ENCODE measurements at regions not wholly inside any gene's neighbourhood (a gene's known extent, or its start where the extent isn't known, plus 50 kb on each side); places are given as distances from the start of the nearest gene placed in this dataset.

- peaks cover 10% of the 10 kb centered on the region; the same call in 1 of the 2 replicates for H3K4me1 ChIP-seq (ENCODE audit: insufficient read depth, low read length)
- H3K36me3 ChIP-seq (ENCODE audit: insufficient read depth, low read depth, low read length): no peaks in the 10 kb centered on the region
- H3K9me3 ChIP-seq (ENCODE audit: insufficient read depth, low read depth, low read length): no peaks in the 10 kb centered on the region
- H3K4me3 ChIP-seq (ENCODE audit: low read length): no peak overlapping the region
- H3K27ac ChIP-seq (ENCODE audit: low read length): no peak overlapping the region
- no peak overlapping the region for H3K9ac ChIP-seq (ENCODE audit: low read depth, low read length)
- H3K27me3 ChIP-seq (ENCODE audit: insufficient read depth, low read length): peaks cover 15% of the 10 kb centered on the region
These were observed 189.2 kb downstream of the TBXT start for GRCh38 chr6:165978476-165978875.

GRCh38 chr6:165976684-165977083, 191.0 kb downstream of the TBXT start:
- Histone ChIP-seq H3K9ac (ENCODE audit: low read depth, low read length) (no peak overlapping the region), H3K4me3 (ENCODE audit: low read length) (no peak overlapping the region), H3K4me1 (ENCODE audit: insufficient read depth, low read length) (peaks cover 10% of the 10 kb centered on the region; the same call in 1 of the 2 replicates), H3K27me3 (ENCODE audit: insufficient read depth, low read length) (peaks cover 5% of the 10 kb centered on the region), H3K36me3 (ENCODE audit: insufficient read depth, low read depth, low read length) (no peaks in the 10 kb centered on the region), H3K27ac (ENCODE audit: low read length) (no peak overlapping the region), H3K9me3 (ENCODE audit: insufficient read depth, low read depth, low read length) (no peaks in the 10 kb centered on the region)

- Histone ChIP-seq H3K9ac (ENCODE audit: low read depth, low read length) (no peak overlapping the region), H3K27me3 (ENCODE audit: insufficient read depth, low read length) (no peaks in the 10 kb centered on the region), H3K9me3 (ENCODE audit: insufficient read depth, low read depth, low read length) (no peaks in the 10 kb centered on the region), H3K4me3 (ENCODE audit: low read length) (no peak overlapping the region), H3K4me1 (ENCODE audit: insufficient read depth, low read length) (no peaks in the 10 kb centered on the region), H3K27ac (ENCODE audit: low read length) (no peak overlapping the region), H3K36me3 (ENCODE audit: insufficient read depth, low read depth, low read length) (no peaks in the 10 kb centered on the region)
These were observed 192.8 kb downstream of the TBXT start for GRCh38 chr6:165974817-165975216.

DNA sequence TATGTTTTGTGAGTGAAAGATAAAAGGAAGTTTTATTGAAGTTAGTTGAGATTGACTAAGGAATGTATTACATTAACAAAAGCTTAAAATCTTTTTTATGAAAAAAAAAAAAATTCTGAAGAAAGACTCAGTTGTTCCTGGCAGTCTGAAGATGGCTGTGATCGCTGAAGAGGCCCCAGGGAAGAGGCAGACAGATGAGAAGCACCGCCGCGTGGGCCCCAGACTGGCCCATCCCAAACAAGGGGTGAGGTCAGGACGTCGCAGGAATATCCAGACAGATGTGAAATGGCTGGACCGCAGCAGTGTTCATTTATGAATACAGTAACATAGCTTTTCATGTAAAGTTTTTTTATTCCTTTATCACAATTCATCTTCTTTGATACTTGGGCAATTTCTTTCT, 194.2 kb downstream of the TBXT start:
- Histone ChIP-seq H3K36me3 (ENCODE audit: insufficient read depth, low read depth, low read length) (no peaks in the 10 kb centered on the region), H3K9me3 (ENCODE audit: insufficient read depth, low read depth, low read length) (no peaks in the 10 kb centered on the region), H3K27ac (ENCODE audit: low read length) (no peak overlapping the region), H3K27me3 (ENCODE audit: insufficient read depth, low read length) (no peaks in the 10 kb centered on the region), H3K4me1 (ENCODE audit: insufficient read depth, low read length) (no peaks in the 10 kb centered on the region), H3K4me3 (ENCODE audit: low read length) (no peak overlapping the region), H3K9ac (ENCODE audit: low read depth, low read length) (no peak overlapping the region)

DNA sequence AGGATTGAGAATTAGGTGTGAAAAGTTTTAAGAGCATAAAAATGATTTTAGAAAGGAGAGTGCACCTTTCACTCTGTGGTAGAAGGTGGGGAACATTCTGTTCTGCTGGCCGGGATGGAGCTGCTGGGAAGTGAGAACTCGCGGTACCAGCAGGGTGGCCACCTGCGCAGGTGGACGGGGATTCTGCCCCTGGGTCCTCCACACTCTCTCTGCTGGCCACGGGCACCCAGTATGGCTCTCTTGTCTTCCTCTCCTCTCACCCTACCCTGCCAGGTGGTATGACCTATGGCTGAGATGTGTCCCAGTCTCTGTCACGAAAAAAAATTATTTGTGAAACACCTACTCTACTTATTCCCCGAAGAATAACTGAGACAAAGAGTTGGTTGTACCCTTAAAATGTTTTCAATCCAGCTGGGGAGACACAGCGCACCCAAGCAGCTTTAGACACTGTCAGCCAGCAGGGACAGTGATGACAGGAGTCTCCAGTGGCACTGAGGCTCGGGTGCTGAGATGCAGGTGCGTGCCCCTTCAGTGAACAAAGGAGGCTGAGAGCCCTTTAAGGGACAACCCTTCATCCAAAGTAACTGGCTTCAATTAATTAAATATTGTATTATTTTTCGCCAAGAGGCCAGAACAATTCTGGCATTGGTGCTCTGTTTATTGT, 195.4 kb downstream of the TBXT start:
- H3K27ac ChIP-seq (ENCODE audit: low read length): no peak overlapping the region
- no peak overlapping the region for H3K9ac ChIP-seq (ENCODE audit: low read depth, low read length)
- no peaks in the 10 kb centered on the region for H3K27me3 ChIP-seq (ENCODE audit: insufficient read depth, low read length)
- H3K36me3 ChIP-seq (ENCODE audit: insufficient read depth, low read depth, low read length): no peaks in the 10 kb centered on the region
- no peak overlapping the region for H3K4me3 ChIP-seq (ENCODE audit: low read length)
- H3K9me3 ChIP-seq (ENCODE audit: insufficient read depth, low read depth, low read length): no peaks in the 10 kb centered on the region
- H3K4me1 ChIP-seq (ENCODE audit: insufficient read depth, low read length): no peaks in the 10 kb centered on the region

- Histone ChIP-seq H3K27ac (ENCODE audit: low read length) (no peak overlapping the region), H3K4me3 (ENCODE audit: low read length) (no peak overlapping the region), H3K4me1 (ENCODE audit: insufficient read depth, low read length) (no peaks in the 10 kb centered on the region), H3K36me3 (ENCODE audit: insufficient read depth, low read depth, low read length) (no peaks in the 10 kb centered on the region), H3K27me3 (ENCODE audit: insufficient read depth, low read length) (no peaks in the 10 kb centered on the region), H3K9ac (ENCODE audit: low read depth, low read length) (no peak overlapping the region), H3K9me3 (ENCODE audit: insufficient read depth, low read depth, low read length) (no peaks in the 10 kb centered on the region)
These were observed 196.4 kb downstream of the TBXT start for GRCh38 chr6:165971202-165971601.

GRCh38 chr6:165970001-165970400, 197.7 kb downstream of the TBXT start:
- Histone ChIP-seq H3K27ac (ENCODE audit: low read length) (no peak overlapping the region), H3K9me3 (ENCODE audit: insufficient read depth, low read depth, low read length) (no peaks in the 10 kb centered on the region), H3K4me1 (ENCODE audit: insufficient read depth, low read length) (no peaks in the 10 kb centered on the region), H3K27me3 (ENCODE audit: insufficient read depth, low read length) (no peaks in the 10 kb centered on the region), H3K36me3 (ENCODE audit: insufficient read depth, low read depth, low read length) (no peaks in the 10 kb centered on the region), H3K9ac (ENCODE audit: low read depth, low read length) (no peak overlapping the region), H3K4me3 (ENCODE audit: low read length) (no peak overlapping the region)

DNA sequence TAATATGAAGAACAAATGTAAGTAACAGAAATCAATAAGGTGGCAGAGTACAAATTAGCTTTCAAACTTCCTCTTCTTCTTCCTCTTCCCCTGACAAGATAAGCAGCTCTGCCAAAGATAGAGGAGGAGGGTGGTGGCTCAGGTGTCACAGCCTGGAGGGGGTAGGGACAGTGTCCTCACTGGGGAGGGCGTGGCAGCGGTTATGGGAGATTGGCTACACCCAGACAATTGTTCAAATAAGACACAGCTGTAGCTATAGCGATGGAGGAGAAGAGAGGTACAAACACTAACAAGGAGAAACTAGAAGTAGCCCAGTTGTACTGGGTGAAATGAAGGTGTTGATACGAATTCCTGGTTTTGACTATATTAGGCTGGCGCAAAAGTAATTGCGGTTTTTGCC, 198.5 kb downstream of the TBXT start:
- H3K27me3 ChIP-seq (ENCODE audit: insufficient read depth, low read length): no peaks in the 10 kb centered on the region
- no peak overlapping the region for H3K9ac ChIP-seq (ENCODE audit: low read depth, low read length)
- no peak overlapping the region for H3K27ac ChIP-seq (ENCODE audit: low read length)
- H3K4me1 ChIP-seq (ENCODE audit: insufficient read depth, low read length): no peaks in the 10 kb centered on the region
- no peaks in the 10 kb centered on the region for H3K9me3 ChIP-seq (ENCODE audit: insufficient read depth, low read depth, low read length)
- no peaks in the 10 kb centered on the region for H3K36me3 ChIP-seq (ENCODE audit: insufficient read depth, low read depth, low read length)
- no peak overlapping the region for H3K4me3 ChIP-seq (ENCODE audit: low read length)

DNA sequence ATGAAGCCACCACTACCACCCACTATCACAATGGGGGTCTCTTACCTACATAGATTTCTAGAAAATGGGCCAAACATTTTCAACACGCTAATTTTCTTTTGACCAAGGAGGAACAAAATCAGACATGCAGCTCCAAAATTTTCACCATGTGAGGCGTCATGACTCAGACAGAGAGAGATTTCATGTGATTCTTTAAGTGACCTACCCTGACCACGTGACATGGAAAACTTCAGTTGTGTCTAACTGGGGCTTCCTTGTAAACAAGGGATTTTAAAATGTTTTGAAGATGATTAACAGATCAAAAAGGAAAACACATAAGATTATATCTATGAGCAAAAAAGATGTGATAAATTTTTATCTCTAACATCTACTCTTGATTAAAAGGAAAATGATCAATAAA, 199.2 kb downstream of the TBXT start:
- H3K27me3 ChIP-seq (ENCODE audit: insufficient read depth, low read length): no peaks in the 10 kb centered on the region
- no peak overlapping the region for H3K9ac ChIP-seq (ENCODE audit: low read depth, low read length)

GRCh38 chr6:165967810-165968407, 199.7 kb downstream of the TBXT start:
- H3K36me3 ChIP-seq (ENCODE audit: insufficient read depth, low read depth, low read length): no peaks in the 10 kb centered on the region
- no peak overlapping the region for H3K9ac ChIP-seq (ENCODE audit: low read depth, low read length)
- H3K4me1 ChIP-seq (ENCODE audit: insufficient read depth, low read length): no peaks in the 10 kb centered on the region
- H3K9me3 ChIP-seq (ENCODE audit: insufficient read depth, low read depth, low read length): no peaks in the 10 kb centered on the region
- H3K27ac ChIP-seq (ENCODE audit: low read length): no peak overlapping the region
- no peak overlapping the region for H3K4me3 ChIP-seq (ENCODE audit: low read length)
- H3K27me3 ChIP-seq (ENCODE audit: insufficient read depth, low read length): no peaks in the 10 kb centered on the region

More for the DNA sequence above, 199.2 kb downstream of the TBXT start:
- H3K36me3 ChIP-seq (ENCODE audit: insufficient read depth, low read depth, low read length): no peaks in the 10 kb centered on the region
- no peaks in the 10 kb centered on the region for H3K9me3 ChIP-seq (ENCODE audit: insufficient read depth, low read depth, low read length)
- H3K4me1 ChIP-seq (ENCODE audit: insufficient read depth, low read length): no peaks in the 10 kb centered on the region
- H3K4me3 ChIP-seq (ENCODE audit: low read length): no peak overlapping the region
- H3K27ac ChIP-seq (ENCODE audit: low read length): no peak overlapping the region

DNA sequence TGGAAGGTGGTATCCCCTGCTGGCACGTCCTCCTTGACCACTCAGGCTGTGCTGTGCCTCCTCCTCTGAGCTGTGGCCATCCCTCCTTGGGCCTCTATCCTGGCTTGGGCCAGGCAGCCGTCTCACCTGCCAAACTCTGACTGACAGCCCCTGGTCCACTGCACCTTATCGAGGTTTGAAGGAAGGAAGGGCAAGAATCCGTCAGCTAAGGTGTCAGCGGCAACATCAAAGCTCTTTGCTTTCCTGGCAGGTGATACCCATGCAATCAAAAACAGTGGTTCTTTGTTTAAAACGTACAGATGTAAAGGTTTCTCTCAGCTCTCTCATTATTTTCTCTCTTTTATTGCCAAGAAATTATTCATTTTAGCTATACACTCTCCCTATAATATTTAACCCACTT, 203.9 kb downstream of the TBXT start:
- Histone ChIP-seq H3K27ac (ENCODE audit: low read length) (no peak overlapping the region), H3K4me1 (ENCODE audit: insufficient read depth, low read length) (no peaks in the 10 kb centered on the region), H3K27me3 (ENCODE audit: insufficient read depth, low read length) (no peaks in the 10 kb centered on the region), H3K4me3 (ENCODE audit: low read length) (no peak overlapping the region), H3K9ac (ENCODE audit: low read depth, low read length) (no peak overlapping the region), H3K9me3 (ENCODE audit: insufficient read depth, low read depth, low read length) (no peaks in the 10 kb centered on the region), H3K36me3 (ENCODE audit: insufficient read depth, low read depth, low read length) (no peaks in the 10 kb centered on the region)

- Histone ChIP-seq H3K27me3 (ENCODE audit: insufficient read depth, low read length) (no peaks in the 10 kb centered on the region), H3K9me3 (ENCODE audit: insufficient read depth, low read depth, low read length) (no peaks in the 10 kb centered on the region)
These were observed 205.3 kb downstream of the TBXT start for GRCh38 chr6:165962366-165962765.

More at GRCh38 chr6:165962366-165962765, 205.3 kb downstream of the TBXT start:
- Histone ChIP-seq H3K9ac (ENCODE audit: low read depth, low read length) (no peak overlapping the region), H3K27ac (ENCODE audit: low read length) (no peak overlapping the region), H3K4me3 (ENCODE audit: low read length) (no peak overlapping the region), H3K4me1 (ENCODE audit: insufficient read depth, low read length) (no peaks in the 10 kb centered on the region), H3K36me3 (ENCODE audit: insufficient read depth, low read depth, low read length) (no peaks in the 10 kb centered on the region)

Data from iPS-20b (cell line).